K562 (cell line): ENCODE measurements at regions not wholly inside any gene's neighbourhood (a gene's known extent, or its start where the extent isn't known, plus 50 kb on each side); places are given as distances from the start of the nearest gene placed in this dataset.

Experiments used
- ATAC-seq: fragments of 200-7000 bp; cut with Tn5 transposase; 3 replicates; pipeline ENCODE4 v1.9.1; 2020; ENCODE audit warnings: moderate library complexity
- BruUV-seq: library from RNA; stranded (reverse); fragments of 400-500 nt; replicated peaks from 2 replicates; lab custom pipeline; 2021; lab: Mats Ljungman, UMichigan
- CTCF ChIA-PET: fragments of 300-600 bp; formaldehyde crosslinking; extraction: SDS; loops from one replicate; lab custom pipeline; 2021; ENCODE audit warnings: low intra/inter-chr PET ratio; lab: Yijun Ruan, JAX
- POLR2A ChIA-PET: fragments of 300-600, 350-650 bp; sonication (Branson Sonifier 250); formaldehyde crosslinking; extraction: SDS; loops from one replicate; lab custom pipeline; 2021; ENCODE audit warnings: antibody characterized with exemption, inconsistent platforms; lab: Yijun Ruan, JAX
- DNase-seq, 4 experiments: peaks; one replicate each; pipeline versions ENCODE4 v3.0.0 to v3.0.0-alpha.2; 2011 to 2018; ENCODE audit warnings: low spot score in 3 of 4, mixed read lengths in 3 of 4; ENCODE audit errors: extremely low read depth in 1 of 4
- FAIRE-seq: peaks from 2 replicates; lab custom pipeline; 2011; peaks lifted over from hg19 to GRCh38; lab: Jason Lieb, UNC
- H2AFZ ChIP-seq: 2 replicates; pipeline ENCODE4 v1.6.0; 2011; ENCODE audit warnings: low read depth, low read length, control low read depth, inconsistent platforms
- H3K27ac ChIP-seq: fragments of 200-600 bp; 3 replicates; pipeline ENCODE4 v1.8.0; 2011; ENCODE audit warnings: low read depth, mild to moderate bottlenecking, control low read depth, inconsistent platforms, low read length, moderate library complexity, mixed read lengths; ENCODE audit errors: extremely low read depth
- H3K27me3 ChIP-seq, 2 experiments: fragments of 300-600 bp in 1 of 2; 2 replicates in 1 of 2; 3 replicates in 1 of 2; pipeline versions ENCODE4 v1.6.0 to v1.8.0; 2011; ENCODE audit warnings: inconsistent platforms in 2 of 2, low read length in 2 of 2, mild to moderate bottlenecking in 1 of 2, mixed read lengths in 1 of 2, moderate library complexity in 1 of 2; ENCODE audit not compliant: control insufficient read depth in 2 of 2, insufficient read depth in 2 of 2
- H3K36me3 ChIP-seq: fragments of 300-600 bp; 3 replicates; pipeline ENCODE4 v1.8.0; 2011; ENCODE audit warnings: mild to moderate bottlenecking, low read length, inconsistent platforms; ENCODE audit not compliant: control insufficient read depth, insufficient read depth
- H3K4me1 ChIP-seq, 2 experiments: fragments of 200-600 bp in 1 of 2; replicated peaks in 1 of 2; 2 replicates in 1 of 2; 3 replicates in 1 of 2; pipeline versions ENCODE4 v1.5.1 to v1.8.0; 2011; ENCODE audit warnings: inconsistent platforms in 2 of 2, low read length in 2 of 2, mild to moderate bottlenecking in 1 of 2, mixed read lengths in 1 of 2, moderate library complexity in 1 of 2; ENCODE audit not compliant: control insufficient read depth in 2 of 2, insufficient read depth in 2 of 2
- H3K4me2 ChIP-seq: 2 replicates; pipeline ENCODE4 v1.6.1; 2011; ENCODE audit warnings: low read length, control low read depth, inconsistent platforms, mixed read lengths; ENCODE audit not compliant: insufficient read depth
- H3K4me3 ChIP-seq: fragments of 200-600 bp; sonication (generic), shearing (Covaris generic); 2 replicates; pipeline ENCODE4 v1.5.1; 2016; ENCODE audit warnings: control low read depth, inconsistent platforms
- H3K79me2 ChIP-seq: fragments of 200-600 bp; 3 replicates; pipeline ENCODE4 v1.8.0; 2011; ENCODE audit warnings: low read length, inconsistent platforms; ENCODE audit not compliant: control insufficient read depth, insufficient read depth
- H3K9ac ChIP-seq, 2 experiments: 2 replicates each; pipeline versions ENCODE4 v1.6.0 to v1.6.1; 2011; ENCODE audit warnings: low read depth in 2 of 2, low read length in 2 of 2, control low read depth in 1 of 2, inconsistent platforms in 1 of 2, mild to moderate bottlenecking in 1 of 2, mixed read lengths in 1 of 2; ENCODE audit not compliant: insufficient read depth in 1 of 2
- H3K9me1 ChIP-seq: one replicate; pipeline ENCODE4 v1.6.0; 2011; ENCODE audit warnings: inconsistent platforms, mild to moderate bottlenecking, low read length, moderate library complexity; ENCODE audit not compliant: control insufficient read depth, insufficient read depth
- H3K9me3 ChIP-seq: replicated peaks from 2 replicates; pipeline ENCODE4 v1.5.1; 2011; ENCODE audit warnings: low read depth, low read length, inconsistent platforms; ENCODE audit not compliant: control insufficient read depth, insufficient read depth
- H4K20me1 ChIP-seq: replicated peaks from 2 replicates; pipeline ENCODE4 v1.6.1; 2011; ENCODE audit warnings: low read length, inconsistent platforms, mixed read lengths; ENCODE audit not compliant: control insufficient read depth, insufficient read depth
- FOXA1 ChIP-seq: fragments of 450-650 bp; IDR thresholded peaks from 2 replicates; pipeline ENCODE4 v1.6.1; 2016; ENCODE audit warnings: mild to moderate bottlenecking, borderline replicate concordance
- POLR3G ChIP-seq: IDR thresholded peaks from 2 replicates; pipeline ENCODE4 v1.6.1; 2011; ENCODE audit not compliant: insufficient read length, insufficient replicate concordance; ENCODE audit errors: extremely low read depth
- ZNF133 ChIP-seq: fragments of 250-450 bp; sonication (Bioruptor Pico); IDR thresholded peaks from 2 replicates; pipeline ENCODE4 v1.4.0; 2020; ENCODE audit warnings: mild to moderate bottlenecking
- ZNF197 ChIP-seq: fragments of 200-800 bp; sonication (Bioruptor generic); IDR thresholded peaks from 2 replicates; pipeline ENCODE4 v1.6.1; 2016; ENCODE audit warnings: low read depth, missing genetic modification characterization, missing compliant biosample characterization
- WGBS: fragments of 100-300 bp; shearing (Covaris generic); methylation state at CpG from one replicate; pipeline ENCODE4 v1.1.6; 2016; ENCODE audit warnings: low coverage, mixed read lengths; ENCODE audit not compliant: insufficient coverage; ENCODE audit errors: missing lambda C conversion rate; 5-methylcytosine and 5-hydroxymethylcytosine counted together
- in situ Hi-C: fragments of 300-500 bp; cut with MboI; formaldehyde crosslinking; loops from 4 replicates; pipeline ENCODE4 v1.15.0; 2018; ENCODE audit warnings: inconsistent platforms, mixed read lengths
- intact Hi-C: fragments of 100-400 bp; cut with micrococcal nuclease; formaldehyde crosslinking; loops from 2 replicates; pipeline ENCODE4 v1.14.2; 2022
- TF ChIP-seq, protein P1 (sequence below): sonication (generic); formaldehyde crosslinking; IDR thresholded peaks from 2 replicates; pipeline ENCODE4 v1.8.0; 2023; ENCODE audit warnings: mild to moderate bottlenecking, missing genetic modification reagents
- TF ChIP-seq, protein P2 (sequence below): fragments of 450-650 bp; IDR thresholded peaks from 2 replicates; pipeline ENCODE4 v1.6.1; 2018; ENCODE audit warnings: mild to moderate bottlenecking, low read depth; ENCODE audit not compliant: partially characterized antibody
- TF ChIP-seq, protein P3 (sequence below): sonication (generic); formaldehyde crosslinking; IDR thresholded peaks from 2 replicates; pipeline ENCODE4 v1.8.0; 2022; ENCODE audit warnings: mild to moderate bottlenecking, missing genetic modification reagents

DNA sequence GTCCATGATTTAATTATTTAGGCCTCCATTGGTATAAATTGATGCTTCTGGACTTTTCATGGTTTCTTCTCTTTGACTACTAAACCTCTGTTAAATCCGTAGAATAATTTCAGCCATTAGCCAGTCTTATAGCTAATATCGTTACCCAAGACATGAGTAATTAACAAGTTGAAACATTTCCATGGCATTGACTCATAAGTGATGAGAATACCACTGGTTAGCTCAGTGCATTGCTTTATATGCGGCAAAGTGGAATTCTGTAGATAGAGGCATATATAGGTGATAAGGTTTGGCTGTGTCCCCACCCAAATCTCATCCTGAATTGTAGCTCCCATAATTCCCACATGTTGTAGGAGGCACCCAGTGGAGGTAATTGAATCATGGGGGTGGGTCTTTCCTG is 80.6 kb downstream of the VCX2 start (continued):
- TF ChIP-seq POLR3G (no peak), FOXA1 (no peak)
- TF ChIP-seq, protein P1, sequence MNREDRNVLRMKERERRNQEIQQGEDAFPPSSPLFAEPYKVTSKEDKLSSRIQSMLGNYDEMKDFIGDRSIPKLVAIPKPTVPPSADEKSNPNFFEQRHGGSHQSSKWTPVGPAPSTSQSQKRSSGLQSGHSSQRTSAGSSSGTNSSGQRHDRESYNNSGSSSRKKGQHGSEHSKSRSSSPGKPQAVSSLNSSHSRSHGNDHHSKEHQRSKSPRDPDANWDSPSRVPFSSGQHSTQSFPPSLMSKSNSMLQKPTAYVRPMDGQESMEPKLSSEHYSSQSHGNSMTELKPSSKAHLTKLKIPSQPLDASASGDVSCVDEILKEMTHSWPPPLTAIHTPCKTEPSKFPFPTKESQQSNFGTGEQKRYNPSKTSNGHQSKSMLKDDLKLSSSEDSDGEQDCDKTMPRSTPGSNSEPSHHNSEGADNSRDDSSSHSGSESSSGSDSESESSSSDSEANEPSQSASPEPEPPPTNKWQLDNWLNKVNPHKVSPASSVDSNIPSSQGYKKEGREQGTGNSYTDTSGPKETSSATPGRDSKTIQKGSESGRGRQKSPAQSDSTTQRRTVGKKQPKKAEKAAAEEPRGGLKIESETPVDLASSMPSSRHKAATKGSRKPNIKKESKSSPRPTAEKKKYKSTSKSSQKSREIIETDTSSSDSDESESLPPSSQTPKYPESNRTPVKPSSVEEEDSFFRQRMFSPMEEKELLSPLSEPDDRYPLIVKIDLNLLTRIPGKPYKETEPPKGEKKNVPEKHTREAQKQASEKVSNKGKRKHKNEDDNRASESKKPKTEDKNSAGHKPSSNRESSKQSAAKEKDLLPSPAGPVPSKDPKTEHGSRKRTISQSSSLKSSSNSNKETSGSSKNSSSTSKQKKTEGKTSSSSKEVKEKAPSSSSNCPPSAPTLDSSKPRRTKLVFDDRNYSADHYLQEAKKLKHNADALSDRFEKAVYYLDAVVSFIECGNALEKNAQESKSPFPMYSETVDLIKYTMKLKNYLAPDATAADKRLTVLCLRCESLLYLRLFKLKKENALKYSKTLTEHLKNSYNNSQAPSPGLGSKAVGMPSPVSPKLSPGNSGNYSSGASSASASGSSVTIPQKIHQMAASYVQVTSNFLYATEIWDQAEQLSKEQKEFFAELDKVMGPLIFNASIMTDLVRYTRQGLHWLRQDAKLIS (CRISPR knock-in tag) = no peak

DNA sequence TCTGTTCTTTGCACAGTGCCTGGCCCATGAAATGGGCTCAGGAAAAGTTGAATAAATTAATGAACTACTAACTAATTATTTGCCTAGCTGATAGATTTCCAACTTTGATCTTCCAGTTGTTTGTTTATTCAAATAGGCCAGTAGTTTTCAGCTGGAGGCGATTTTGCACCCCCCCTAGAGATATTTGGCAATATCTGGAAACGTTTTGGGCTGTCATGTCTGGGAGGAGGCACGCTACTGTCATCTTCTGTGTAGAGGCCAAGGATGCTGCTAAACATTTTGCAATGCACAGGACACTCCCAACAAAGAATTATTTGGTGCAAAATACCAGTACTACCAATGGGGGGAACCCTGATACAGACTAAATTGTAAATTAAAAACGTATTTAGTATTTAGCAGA is 81.9 kb downstream of the VCX2 start:
- BruUV-seq = no TSS peak
- no peak for DNase-seq
- H2AFZ ChIP-seq = no peak overlapping the region
- no peak overlapping the region for H3K4me3 ChIP-seq
- H3K9me1 ChIP-seq = no peaks in the 10 kb centered on the region
- H4K20me1 ChIP-seq = no peaks in the 10 kb centered on the region
- no peak for FAIRE-seq
- in situ Hi-C loops (no loop called here), intact Hi-C loops (no loop called here)
- no peak overlapping the region for H3K9ac ChIP-seq
- H3K4me1 ChIP-seq = no peaks in the 10 kb centered on the region
- H3K4me2 ChIP-seq = no peak overlapping the region
- ChIA-PET POLR2A (no interaction called here), CTCF (no interaction called here)
- H3K9me3 ChIP-seq = no peaks in the 10 kb centered on the region
- H3K27ac ChIP-seq = no peak overlapping the region
- no peaks in the 10 kb centered on the region for H3K79me2 ChIP-seq
- TF ChIP-seq, protein P2, sequence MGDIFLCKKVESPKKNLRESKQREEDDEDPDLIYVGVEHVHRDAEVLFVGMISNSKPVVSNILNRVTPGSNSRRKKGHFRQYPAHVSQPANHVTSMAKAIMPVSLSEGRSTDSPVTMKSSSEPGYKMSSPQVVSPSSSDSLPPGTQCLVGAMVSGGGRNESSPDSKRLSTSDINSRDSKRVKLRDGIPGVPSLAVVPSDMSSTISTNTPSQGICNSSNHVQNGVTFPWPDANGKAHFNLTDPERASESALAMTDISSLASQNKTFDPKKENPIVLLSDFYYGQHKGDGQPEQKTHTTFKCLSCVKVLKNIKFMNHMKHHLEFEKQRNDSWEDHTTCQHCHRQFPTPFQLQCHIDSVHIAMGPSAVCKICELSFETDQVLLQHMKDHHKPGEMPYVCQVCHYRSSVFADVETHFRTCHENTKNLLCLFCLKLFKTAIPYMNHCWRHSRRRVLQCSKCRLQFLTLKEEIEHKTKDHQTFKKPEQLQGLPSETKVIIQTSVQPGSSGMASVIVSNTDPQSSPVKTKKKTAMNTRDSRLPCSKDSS = no peak
- TF ChIP-seq ZNF197 (CRISPR knock-in tag) (no peak), ZNF133 (CRISPR knock-in tag) (no peak)
- TF ChIP-seq, protein P3, sequence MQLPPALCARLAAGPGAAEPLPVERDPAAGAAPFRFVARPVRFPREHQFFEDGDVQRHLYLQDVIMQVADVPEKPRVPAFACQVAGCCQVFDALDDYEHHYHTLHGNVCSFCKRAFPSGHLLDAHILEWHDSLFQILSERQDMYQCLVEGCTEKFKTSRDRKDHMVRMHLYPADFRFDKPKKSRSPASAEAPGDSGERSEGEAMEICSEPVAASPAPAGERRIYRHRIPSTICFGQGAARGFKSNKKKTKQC = no peak
- H3K36me3 ChIP-seq = no peaks in the 10 kb centered on the region
- 0% methylated on average over 4 of the region's 4 CpGs for WGBS
- H3K27me3 ChIP-seq = no peaks in the 10 kb centered on the region
- no peak for ATAC-seq
